NCI-H748 treated with DMSO at 0.1 percent for 48 hours (cell line): ENCODE measurements at regions not wholly inside any gene's neighbourhood (a gene's known extent, or its start where the extent isn't known, plus 50 kb on each side); places are given as distances from the start of the nearest gene placed in this dataset.

ENCODE experiments used
- DNase-seq: peaks from one replicate; lab custom pipeline; 2025; lab: John Stamatoyannopoulos, UW

GRCh38 chr1:193785850-193786420 is 599.5 kb upstream of the B3GALT2 start:
- no peak for DNase-seq

- DNase-seq, result no peak
These were observed 588.3 kb upstream of the B3GALT2 start for GRCh38 chr1:193774536-193775323.

- DNase-seq, result no peak
These were observed 585.2 kb upstream of the B3GALT2 start for GRCh38 chr1:193771596-193771995.

- DNase-seq, result no peak
These were observed 583.2 kb upstream of the B3GALT2 start for GRCh38 chr1:193769651-193770050.

GRCh38 chr1:193767886-193768285 is 581.5 kb upstream of the B3GALT2 start:
- DNase-seq, result no peak

GRCh38 chr1:193766329-193766728 is 579.9 kb upstream of the B3GALT2 start:
- DNase-seq, result no peak

- no peak for DNase-seq
These were observed 576.9 kb upstream of the B3GALT2 start for GRCh38 chr1:193763266-193763665.

GRCh38 chr1:193762236-193762635 is 575.8 kb upstream of the B3GALT2 start:
- DNase-seq, result no peak

GRCh38 chr1:193755441-193755840 is 569.0 kb upstream of the B3GALT2 start:
- no peak for DNase-seq

- DNase-seq, result peak; percentile 2
These were observed 568.5 kb upstream of the B3GALT2 start for GRCh38 chr1:193754732-193755427.

- DNase-seq, result no peak
These were observed 567.7 kb upstream of the B3GALT2 start for GRCh38 chr1:193754151-193754550.

GRCh38 chr1:193753038-193753756 is 566.8 kb upstream of the B3GALT2 start:
- no peak for DNase-seq

GRCh38 chr1:193749868-193750267 is 563.5 kb upstream of the B3GALT2 start:
- no peak for DNase-seq

- no peak for DNase-seq
These were observed 561.2 kb upstream of the B3GALT2 start for GRCh38 chr1:193747579-193747978.

- peak; percentile 36 for DNase-seq
These were observed 554.8 kb upstream of the B3GALT2 start for GRCh38 chr1:193741228-193741627.

- no peak for DNase-seq
These were observed 554.3 kb upstream of the B3GALT2 start for GRCh38 chr1:193740762-193741161.

- no peak for DNase-seq
These were observed 550.1 kb upstream of the B3GALT2 start for GRCh38 chr1:193736507-193736906.

GRCh38 chr1:193733674-193734073 is 547.3 kb upstream of the B3GALT2 start:
- DNase-seq, result no peak

GRCh38 chr1:193730017-193730416 is 543.6 kb upstream of the B3GALT2 start:
- no peak for DNase-seq

- DNase-seq, result no peak
These were observed 543.0 kb upstream of the B3GALT2 start for GRCh38 chr1:193729429-193729828.

- DNase-seq, result no peak
These were observed 541.4 kb upstream of the B3GALT2 start for GRCh38 chr1:193727850-193728249.

GRCh38 chr1:193726722-193727121 is 540.3 kb upstream of the B3GALT2 start:
- DNase-seq, result no peak

- DNase-seq, result no peak
These were observed 526.0 kb upstream of the B3GALT2 start for GRCh38 chr1:193712392-193712791.
